Activated naive CD8-positive, alpha-beta T cell (primary cell): ENCODE measurements at regions not wholly inside any gene's neighbourhood (a gene's known extent, or its start where the extent isn't known, plus 50 kb on each side); places are given as distances from the start of the nearest gene placed in this dataset.

Experiments
- H3K27ac Mint-ChIP-seq: one replicate; pipeline ENCODE4 v1.8.0; 2021; ENCODE audit warnings: mixed read lengths
- H3K27me3 Mint-ChIP-seq: one replicate; pipeline ENCODE4 v1.8.0; 2021; ENCODE audit warnings: mixed read lengths
- H3K36me3 Mint-ChIP-seq: one replicate; pipeline ENCODE4 v1.8.0; 2021; ENCODE audit warnings: mixed read lengths
- H3K4me1 Mint-ChIP-seq: one replicate; pipeline ENCODE4 v1.8.0; 2021; ENCODE audit warnings: low read depth, mixed read lengths
- H3K4me3 Mint-ChIP-seq: one replicate; pipeline ENCODE4 v1.8.0; 2021; ENCODE audit warnings: mild to moderate bottlenecking, mixed read lengths
- H3K9me3 Mint-ChIP-seq: one replicate; pipeline ENCODE4 v1.8.0; 2021; ENCODE audit warnings: low read depth, mixed read lengths

DNA sequence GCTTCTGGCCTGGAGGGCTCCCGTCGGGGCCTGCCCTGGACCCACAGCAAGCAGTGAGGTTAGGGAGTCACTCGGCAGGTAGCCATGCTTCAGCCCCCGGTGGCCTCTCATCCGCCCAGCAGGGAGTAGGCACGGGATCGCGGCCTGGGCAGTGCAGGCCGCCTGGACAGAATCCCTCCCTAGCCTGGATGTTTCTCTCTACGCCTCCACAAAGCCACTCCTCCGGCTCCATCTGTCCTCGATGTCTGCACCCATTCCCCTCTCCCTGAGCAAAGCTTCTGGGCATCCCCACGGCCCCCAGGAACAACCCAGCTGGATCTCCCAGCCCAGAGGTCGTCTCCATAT lies 145.2 kb downstream of the RBFOX3 start:
- Mint-ChIP-seq H3K36me3 (no peaks in the 10 kb centered on the region), H3K27me3 (no peaks in the 10 kb centered on the region), H3K4me1 (no peaks in the 10 kb centered on the region), H3K27ac (no peak overlapping the region), H3K4me3 (no peak overlapping the region), H3K9me3 (no peaks in the 10 kb centered on the region)

DNA sequence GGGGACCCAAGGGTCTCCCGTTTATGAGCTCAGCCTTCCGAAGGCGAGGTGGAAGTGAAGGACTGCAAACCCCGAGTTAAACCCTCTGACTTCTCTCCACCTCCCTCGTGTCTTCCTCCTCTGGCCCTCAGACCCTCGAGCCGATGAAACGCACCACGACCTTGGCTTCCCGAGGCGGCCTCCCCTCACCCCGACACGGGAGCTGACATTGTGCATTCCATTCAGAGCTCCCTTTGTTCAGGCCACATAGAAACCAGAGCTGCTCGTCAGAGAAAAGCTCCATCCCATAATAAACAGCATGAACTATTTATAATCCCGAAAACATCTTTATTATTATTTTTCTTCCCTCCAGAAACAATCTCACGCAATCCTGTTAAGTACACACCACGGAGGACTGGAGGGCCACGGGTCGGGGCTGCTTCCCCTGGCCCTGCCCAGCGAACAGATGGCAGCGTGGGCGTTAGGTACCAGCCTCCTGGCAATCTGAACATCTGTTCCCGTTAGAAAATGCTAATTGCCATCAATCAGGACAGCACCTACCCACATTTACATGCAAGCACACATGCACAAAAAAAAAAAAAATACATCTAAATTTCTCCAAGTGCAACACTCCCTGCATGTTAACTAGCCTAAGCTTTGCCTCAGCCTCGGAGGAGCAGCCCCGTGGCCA lies 145.7 kb downstream of the RBFOX3 start:
- Mint-ChIP-seq H3K4me1 (no peaks in the 10 kb centered on the region), H3K36me3 (no peaks in the 10 kb centered on the region), H3K4me3 (no peak overlapping the region), H3K27ac (no peak overlapping the region), H3K27me3 (no peaks in the 10 kb centered on the region), H3K9me3 (no peaks in the 10 kb centered on the region)

DNA sequence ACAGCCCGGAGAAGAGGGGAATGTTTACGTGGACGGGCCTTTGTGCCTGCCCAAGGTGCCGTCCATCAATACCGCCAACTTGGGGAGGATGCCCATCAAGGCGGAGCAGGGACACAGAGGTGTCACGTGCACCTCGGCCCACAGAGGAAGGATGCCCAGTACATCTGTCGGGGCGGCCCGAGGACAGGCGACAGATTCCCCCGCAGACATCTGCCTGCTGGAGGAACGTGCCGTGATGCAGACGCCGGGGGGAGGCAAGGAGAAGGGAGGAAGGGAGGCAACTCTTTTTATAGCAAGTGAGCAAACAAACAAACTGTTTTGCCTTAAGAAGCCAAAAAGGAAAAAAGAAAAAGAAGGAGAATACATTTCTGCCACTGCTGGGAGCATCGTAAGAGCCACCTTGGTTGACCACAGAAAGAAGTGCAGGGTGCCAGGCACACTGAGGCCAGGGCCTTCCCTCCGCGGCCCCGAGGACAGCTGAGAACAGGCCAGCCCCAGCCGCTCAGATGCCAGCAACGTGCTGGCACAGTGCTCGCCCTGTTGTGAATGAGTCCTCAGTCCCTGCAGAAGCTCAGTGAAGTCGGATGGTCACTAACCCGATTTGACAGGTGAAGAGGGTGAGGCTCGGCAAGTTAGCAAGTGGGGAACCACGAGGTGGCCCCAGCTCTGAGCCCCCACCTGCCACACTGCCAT lies 146.4 kb downstream of the RBFOX3 start:
- H3K4me1 Mint-ChIP-seq: no peaks in the 10 kb centered on the region
- no peaks in the 10 kb centered on the region for H3K9me3 Mint-ChIP-seq
- H3K36me3 Mint-ChIP-seq: no peaks in the 10 kb centered on the region
- no peak overlapping the region for H3K27ac Mint-ChIP-seq
- no peaks in the 10 kb centered on the region for H3K27me3 Mint-ChIP-seq
- H3K4me3 Mint-ChIP-seq: no peak overlapping the region

DNA sequence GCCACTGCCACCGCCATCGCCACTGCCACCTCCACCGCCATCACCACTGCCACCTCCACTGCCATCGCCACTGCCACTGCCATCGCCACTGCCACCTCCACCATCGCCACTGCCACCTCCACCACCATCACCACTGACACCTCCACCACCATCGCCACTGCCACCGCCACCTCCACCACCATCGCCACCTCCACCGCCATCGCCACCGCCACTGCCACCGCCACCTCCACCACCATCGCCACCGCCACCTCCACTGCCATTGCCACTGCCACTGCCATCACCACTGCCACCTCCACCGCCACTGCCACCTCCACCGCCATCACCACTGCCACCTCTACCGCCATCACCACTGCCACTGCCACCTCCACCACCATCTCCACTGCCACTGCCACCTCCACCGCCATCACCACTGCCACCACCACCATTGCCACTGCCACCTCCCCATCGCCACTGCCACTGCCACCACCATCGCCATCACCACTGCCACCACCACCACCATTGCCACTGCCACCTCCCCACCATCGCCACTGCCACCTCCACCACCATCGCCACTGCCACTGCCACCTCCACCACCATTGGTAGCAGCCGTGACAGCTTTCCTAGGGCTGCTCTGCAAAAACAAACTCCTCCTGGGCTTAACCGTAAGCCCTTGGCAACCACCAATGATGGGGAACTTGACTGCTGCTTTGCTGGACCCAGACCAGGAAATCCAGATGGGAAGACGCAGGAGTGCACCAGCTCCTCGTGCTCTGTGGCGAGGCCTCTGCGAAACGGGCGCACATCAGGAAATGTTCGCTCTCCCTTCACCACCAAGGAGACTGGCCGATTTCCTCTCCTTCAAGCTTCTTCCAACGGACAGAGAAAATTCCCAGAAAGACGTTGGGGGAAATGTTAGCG lies 147.2 kb downstream of the RBFOX3 start:
- H3K4me3 Mint-ChIP-seq: no peak overlapping the region
- H3K27me3 Mint-ChIP-seq: no peaks in the 10 kb centered on the region
- H3K27ac Mint-ChIP-seq: no peak overlapping the region
- no peaks in the 10 kb centered on the region for H3K36me3 Mint-ChIP-seq
- H3K9me3 Mint-ChIP-seq: no peaks in the 10 kb centered on the region
- no peaks in the 10 kb centered on the region for H3K4me1 Mint-ChIP-seq

DNA sequence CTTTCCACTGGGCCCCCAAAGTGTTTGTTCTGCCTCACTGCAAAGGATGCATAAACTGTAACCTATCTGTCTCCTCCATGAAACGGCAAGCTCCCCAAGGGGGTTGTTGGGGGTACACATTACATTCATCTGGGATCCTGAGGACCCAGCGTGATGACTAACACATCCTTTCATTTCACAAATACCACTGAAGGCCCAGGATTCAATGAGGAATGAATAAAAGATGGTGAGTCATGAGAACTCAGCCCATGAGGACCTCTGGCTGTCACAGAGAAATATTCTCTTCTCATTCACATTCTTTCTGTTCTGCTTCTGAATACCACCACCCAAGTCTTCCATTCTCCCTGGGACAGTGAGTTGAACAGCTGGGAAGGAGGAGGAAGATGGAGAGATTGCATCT lies 149.8 kb downstream of the RBFOX3 start:
- Mint-ChIP-seq H3K27ac (no peak overlapping the region), H3K4me1 (no peaks in the 10 kb centered on the region), H3K9me3 (no peaks in the 10 kb centered on the region), H3K27me3 (no peaks in the 10 kb centered on the region), H3K4me3 (no peak overlapping the region), H3K36me3 (no peaks in the 10 kb centered on the region)

DNA sequence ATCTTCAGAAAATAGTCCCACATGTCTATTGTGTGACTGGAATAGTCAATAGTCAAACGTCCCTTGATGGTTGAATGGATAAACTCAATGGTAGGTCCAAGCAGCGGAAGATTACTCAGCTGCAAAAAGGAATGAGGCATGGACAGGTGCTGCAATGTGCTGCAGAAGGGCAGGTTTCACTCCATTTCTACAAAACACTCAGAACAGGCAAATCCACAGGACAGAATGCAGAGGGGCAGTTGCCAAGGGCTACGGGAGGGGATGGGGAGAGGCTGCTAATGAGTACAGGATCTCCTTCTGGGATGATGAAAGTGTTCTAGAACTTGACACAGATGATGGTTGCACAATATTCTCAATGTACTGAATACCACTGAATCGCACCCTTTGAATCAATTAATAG lies 151.0 kb downstream of the RBFOX3 start:
- no peaks in the 10 kb centered on the region for H3K36me3 Mint-ChIP-seq
- H3K4me3 Mint-ChIP-seq: no peak overlapping the region
- peaks cover 3% of the 10 kb centered on the region for H3K27me3 Mint-ChIP-seq
- no peaks in the 10 kb centered on the region for H3K9me3 Mint-ChIP-seq
- H3K27ac Mint-ChIP-seq: no peak overlapping the region
- H3K4me1 Mint-ChIP-seq: no peaks in the 10 kb centered on the region

DNA sequence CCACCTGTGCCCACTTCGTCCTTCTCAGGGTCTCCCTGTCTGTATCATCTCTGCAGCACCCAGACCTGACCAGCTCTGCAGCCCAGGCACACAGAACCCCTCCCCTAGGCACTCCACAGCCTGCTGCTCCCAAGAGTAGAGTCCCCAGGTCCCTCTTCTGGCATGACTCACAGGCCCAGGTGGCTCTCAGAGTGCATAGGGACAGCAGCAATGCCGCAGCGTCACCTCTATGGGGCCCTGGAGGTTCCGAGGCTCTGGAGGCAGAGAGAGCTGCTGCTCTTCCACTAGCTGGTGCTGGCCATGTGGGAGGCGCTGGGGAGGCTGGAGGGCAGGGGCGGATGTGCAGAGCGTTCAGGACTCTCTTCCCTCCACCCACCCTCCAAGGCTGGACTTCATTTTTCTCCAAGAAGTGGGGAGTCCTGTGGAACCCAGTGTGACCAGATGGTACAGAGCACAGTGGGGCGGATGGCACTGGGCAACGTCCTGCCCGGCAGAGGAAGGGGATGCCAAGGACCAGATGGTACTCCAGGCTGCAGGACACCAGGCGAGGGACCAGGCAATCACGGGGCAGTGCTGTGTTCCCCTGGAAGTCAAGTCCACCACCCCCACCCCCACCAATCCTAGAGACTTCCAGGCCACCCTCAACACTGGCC lies 151.7 kb downstream of the RBFOX3 start:
- Mint-ChIP-seq H3K27me3 (peaks cover 3% of the 10 kb centered on the region), H3K36me3 (no peaks in the 10 kb centered on the region), H3K27ac (no peak overlapping the region), H3K4me3 (no peak overlapping the region), H3K9me3 (no peaks in the 10 kb centered on the region), H3K4me1 (no peaks in the 10 kb centered on the region)

DNA sequence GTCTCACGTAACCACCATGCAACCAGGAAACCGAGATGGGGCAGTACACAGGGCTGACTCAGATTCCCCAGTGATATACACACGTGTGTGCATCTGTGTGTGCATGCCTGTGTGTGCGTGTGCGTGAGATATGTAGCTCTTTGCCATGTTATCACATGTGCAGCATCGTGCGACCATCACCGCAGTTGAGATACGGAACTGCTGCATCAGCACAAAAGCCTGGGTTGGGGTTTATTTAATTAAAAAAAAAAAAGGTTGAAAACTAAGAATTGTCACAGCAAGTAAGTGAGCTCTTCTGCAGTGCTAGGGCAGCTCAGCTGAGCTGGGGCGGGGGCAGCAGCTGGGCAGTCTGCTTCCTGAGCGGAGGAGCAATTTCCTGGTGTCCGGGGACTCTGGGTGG lies 152.5 kb downstream of the RBFOX3 start:
- H3K27ac Mint-ChIP-seq: no peak overlapping the region
- no peaks in the 10 kb centered on the region for H3K9me3 Mint-ChIP-seq

DNA sequence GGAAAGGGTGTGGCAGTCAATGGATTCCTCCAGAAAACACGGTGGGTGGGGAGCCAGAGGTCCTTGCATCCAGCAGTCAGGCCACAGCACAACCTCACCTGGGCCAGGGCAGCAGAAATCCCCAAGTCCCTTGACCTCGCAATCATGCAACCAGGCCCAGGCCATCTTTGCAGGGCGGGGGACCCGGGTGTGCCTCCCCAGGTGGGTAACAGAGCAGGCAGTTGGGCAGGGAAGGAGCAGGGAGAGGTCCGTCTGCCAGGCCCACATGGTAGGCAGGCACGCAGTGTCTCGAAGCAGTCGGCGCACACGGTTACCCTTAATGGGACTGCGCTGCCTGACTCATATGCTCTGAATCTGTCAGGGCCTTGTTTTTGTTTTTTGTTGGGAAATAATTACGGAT lies 153.0 kb downstream of the RBFOX3 start:
- Mint-ChIP-seq H3K27ac (no peak overlapping the region), H3K4me3 (no peak overlapping the region), H3K9me3 (no peaks in the 10 kb centered on the region), H3K27me3 (peaks cover 3% of the 10 kb centered on the region), H3K4me1 (no peaks in the 10 kb centered on the region), H3K36me3 (no peaks in the 10 kb centered on the region)

More for the DNA sequence above, 152.5 kb downstream of the RBFOX3 start:
- Mint-ChIP-seq H3K36me3 (no peaks in the 10 kb centered on the region), H3K4me1 (no peaks in the 10 kb centered on the region), H3K4me3 (no peak overlapping the region), H3K27me3 (peaks cover 3% of the 10 kb centered on the region)

DNA sequence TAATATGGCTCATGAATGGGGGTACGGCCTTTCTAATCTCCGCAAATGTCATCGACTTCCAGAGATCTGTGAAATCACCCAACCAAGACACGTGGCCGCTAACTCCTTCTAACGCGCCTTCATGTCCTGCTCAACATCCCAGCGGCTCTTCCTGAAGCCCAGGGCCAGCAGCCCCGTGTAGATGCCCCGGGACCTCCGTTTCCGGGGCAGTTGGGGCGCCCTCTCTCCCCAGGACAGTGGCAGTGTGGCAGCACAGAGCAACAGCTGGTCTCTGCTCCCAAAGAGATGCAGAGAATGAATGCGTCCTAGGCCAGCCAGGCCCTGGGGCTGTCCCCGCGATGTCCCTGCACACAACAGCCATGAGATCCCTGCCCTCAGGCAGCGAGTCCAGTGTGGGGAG lies 153.5 kb downstream of the RBFOX3 start:
- H3K27ac Mint-ChIP-seq: no peak overlapping the region
- H3K9me3 Mint-ChIP-seq: no peaks in the 10 kb centered on the region
- H3K36me3 Mint-ChIP-seq: no peaks in the 10 kb centered on the region
- H3K27me3 Mint-ChIP-seq: peaks cover 3% of the 10 kb centered on the region
- no peak overlapping the region for H3K4me3 Mint-ChIP-seq
- no peaks in the 10 kb centered on the region for H3K4me1 Mint-ChIP-seq

DNA sequence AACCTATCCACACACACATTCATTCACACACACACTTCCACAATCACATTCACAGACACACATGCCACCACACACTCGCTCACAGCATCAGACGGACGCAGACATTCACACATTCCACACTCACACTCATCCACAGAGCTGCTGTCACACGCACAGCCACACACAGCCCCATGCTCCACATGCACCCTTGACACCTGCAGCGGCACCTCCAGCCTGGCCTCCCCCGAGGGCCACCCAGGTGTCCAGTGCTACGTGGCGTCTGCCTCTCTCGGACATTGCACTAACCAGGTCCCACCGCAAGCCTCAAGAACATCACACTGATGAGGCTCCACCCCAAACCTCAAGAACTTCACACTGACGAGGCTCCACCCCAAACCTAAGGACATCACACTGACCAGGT lies 155.2 kb downstream of the RBFOX3 start:
- H3K4me1 Mint-ChIP-seq: no peaks in the 10 kb centered on the region
- H3K9me3 Mint-ChIP-seq: no peaks in the 10 kb centered on the region
- H3K4me3 Mint-ChIP-seq: no peak overlapping the region
- H3K27ac Mint-ChIP-seq: no peak overlapping the region
- H3K27me3 Mint-ChIP-seq: peaks cover 3% of the 10 kb centered on the region
- H3K36me3 Mint-ChIP-seq: no peaks in the 10 kb centered on the region

DNA sequence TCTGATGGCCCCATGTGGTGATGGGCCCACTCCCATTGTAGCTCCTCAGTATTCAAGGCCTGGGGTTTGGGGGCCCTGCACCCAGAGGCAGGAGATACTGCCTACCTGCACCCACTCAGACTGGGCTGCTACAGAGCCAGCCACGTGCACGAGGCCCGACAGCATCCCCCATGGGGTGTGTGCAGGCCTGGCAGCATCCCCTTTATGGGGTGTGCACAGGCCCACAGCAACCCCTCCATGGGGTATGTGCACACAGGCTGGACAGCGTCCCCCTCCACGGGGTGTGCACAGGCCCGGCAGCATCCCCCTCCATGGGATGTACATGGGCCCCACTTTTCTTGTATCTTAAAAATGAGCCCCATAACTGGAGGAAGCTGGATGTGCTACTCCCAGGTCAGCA lies 156.0 kb downstream of the RBFOX3 start:
- H3K4me1 Mint-ChIP-seq: no peaks in the 10 kb centered on the region
- H3K36me3 Mint-ChIP-seq: no peaks in the 10 kb centered on the region
- peaks cover 3% of the 10 kb centered on the region for H3K27me3 Mint-ChIP-seq
- H3K9me3 Mint-ChIP-seq: no peaks in the 10 kb centered on the region
- no peak overlapping the region for H3K27ac Mint-ChIP-seq
- H3K4me3 Mint-ChIP-seq: no peak overlapping the region

DNA sequence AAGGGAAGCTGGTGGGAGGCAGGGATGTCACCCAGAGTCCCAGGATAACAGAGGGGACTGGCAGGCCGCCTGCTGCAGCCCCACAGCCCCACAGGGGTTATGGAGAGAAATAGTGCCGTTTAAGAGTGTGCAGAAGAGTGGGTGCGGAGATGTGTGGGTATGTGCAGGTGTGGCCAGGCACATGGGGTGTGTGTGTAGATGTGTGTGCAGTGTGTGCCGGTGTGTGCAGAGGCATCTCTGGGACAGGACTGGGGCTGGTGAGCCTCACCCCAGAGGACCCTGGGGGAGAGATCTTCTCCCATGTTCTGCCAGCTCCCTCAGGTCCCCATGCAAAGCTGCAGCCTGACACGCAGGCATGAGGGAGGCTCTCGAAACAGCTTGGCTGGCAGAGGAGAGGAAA lies 157.4 kb downstream of the RBFOX3 start:
- H3K4me3 Mint-ChIP-seq: no peak overlapping the region
- H3K27ac Mint-ChIP-seq: no peak overlapping the region
- H3K27me3 Mint-ChIP-seq: peaks cover 3% of the 10 kb centered on the region
- no peaks in the 10 kb centered on the region for H3K4me1 Mint-ChIP-seq
- H3K36me3 Mint-ChIP-seq: no peaks in the 10 kb centered on the region
- no peaks in the 10 kb centered on the region for H3K9me3 Mint-ChIP-seq

DNA sequence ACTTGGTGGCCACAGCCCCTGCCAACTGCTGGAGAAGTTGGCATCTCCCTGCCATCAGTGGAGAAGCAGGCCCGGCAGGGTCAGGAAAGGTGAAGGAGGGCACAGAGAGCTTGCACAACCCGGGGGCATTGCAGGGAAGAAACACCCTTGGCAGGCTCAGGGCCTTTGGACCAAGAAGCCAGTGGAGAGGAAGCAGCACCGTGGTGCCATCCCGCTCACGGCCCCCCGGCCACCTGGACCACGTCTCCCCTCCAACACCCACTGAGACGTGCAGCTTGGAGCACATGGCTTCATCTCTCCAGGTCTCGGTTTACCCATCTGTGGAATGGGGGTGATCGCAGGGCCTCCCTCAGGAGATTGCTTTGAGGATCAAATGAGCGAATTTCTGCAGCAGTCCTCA lies 158.1 kb downstream of the RBFOX3 start:
- H3K27ac Mint-ChIP-seq: no peak overlapping the region
- no peaks in the 10 kb centered on the region for H3K4me1 Mint-ChIP-seq
- peaks cover 3% of the 10 kb centered on the region for H3K27me3 Mint-ChIP-seq
- no peaks in the 10 kb centered on the region for H3K36me3 Mint-ChIP-seq
- no peaks in the 10 kb centered on the region for H3K9me3 Mint-ChIP-seq
- no peak overlapping the region for H3K4me3 Mint-ChIP-seq

DNA sequence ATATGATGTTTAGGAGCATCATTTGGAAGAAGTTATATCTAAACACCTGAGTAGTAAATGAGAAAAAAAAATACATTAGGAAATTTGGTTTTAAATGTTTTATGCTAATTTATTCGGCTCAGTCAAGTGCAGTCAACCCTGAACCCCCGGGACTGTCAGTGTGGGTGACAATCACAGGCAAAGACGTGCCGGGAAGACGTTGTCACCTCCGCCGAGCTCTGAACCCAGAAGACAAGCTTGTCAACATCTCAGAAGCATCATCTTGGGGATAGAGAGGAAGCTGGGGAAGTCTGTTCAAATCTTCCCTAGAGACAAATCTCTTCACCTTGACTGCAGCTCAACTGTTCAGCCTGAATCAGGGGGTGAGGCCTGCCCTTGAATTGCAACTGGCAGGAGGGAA lies 159.7 kb downstream of the RBFOX3 start:
- no peaks in the 10 kb centered on the region for H3K4me1 Mint-ChIP-seq
- no peak overlapping the region for H3K27ac Mint-ChIP-seq
- no peak overlapping the region for H3K4me3 Mint-ChIP-seq
- peaks cover 3% of the 10 kb centered on the region for H3K27me3 Mint-ChIP-seq
- H3K9me3 Mint-ChIP-seq: no peaks in the 10 kb centered on the region
- H3K36me3 Mint-ChIP-seq: no peaks in the 10 kb centered on the region
